NCI-H187 treated with DMSO at 0.1 percent for 48 hours (cell line): ENCODE measurements at regions not wholly inside any gene's neighbourhood (a gene's known extent, or its start where the extent isn't known, plus 50 kb on each side); places are given as distances from the start of the nearest gene placed in this dataset.
"Not testable (repeated sequence)": the region's sequence is repeated elsewhere in the genome, so short reads cannot be mapped to it uniquely, and the experiment has no call there.

Experiments used
- DNase-seq: peaks from one replicate; lab custom pipeline; 2025; lab: John Stamatoyannopoulos, UW

DNA sequence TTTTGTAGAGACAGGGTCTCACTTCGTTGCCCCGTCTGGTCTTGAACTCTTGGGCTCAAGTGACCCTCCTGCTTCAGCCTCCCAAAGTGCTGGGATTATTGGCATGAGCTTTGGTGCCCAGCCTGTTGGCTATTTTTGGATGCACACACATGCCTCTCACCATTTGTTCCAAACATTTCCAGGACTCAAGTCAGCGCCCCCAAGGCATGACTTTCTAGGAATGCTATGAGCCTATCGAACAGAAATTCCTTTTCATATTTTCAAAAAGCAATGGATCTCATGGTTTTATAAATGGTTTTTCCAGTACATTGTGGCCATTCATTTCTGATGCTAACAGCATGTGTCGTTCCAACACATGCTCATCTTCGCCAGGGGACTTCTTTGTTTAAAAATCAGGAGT lies 119.3 kb upstream of the NAA20 start:
- no peak for DNase-seq

DNA sequence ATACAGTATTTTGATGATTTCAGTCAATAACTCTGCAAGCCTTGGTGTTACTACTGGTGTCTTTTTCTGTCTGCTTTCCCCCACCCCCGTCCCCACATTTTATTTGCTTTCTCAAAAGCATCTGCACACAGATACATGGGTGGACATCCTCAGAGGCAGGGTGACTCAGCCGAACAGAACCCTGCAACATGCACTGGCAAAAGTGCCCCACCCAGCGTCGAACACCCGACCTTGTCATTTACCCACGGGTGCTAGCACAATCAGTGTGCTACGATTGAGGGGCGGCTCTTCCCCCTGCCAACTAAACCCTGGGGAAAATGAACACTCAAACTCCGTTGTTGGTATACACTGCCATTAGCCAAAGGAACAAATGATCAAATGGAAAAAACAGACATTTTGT lies 115.9 kb upstream of the NAA20 start:
- DNase-seq = no peak

DNA sequence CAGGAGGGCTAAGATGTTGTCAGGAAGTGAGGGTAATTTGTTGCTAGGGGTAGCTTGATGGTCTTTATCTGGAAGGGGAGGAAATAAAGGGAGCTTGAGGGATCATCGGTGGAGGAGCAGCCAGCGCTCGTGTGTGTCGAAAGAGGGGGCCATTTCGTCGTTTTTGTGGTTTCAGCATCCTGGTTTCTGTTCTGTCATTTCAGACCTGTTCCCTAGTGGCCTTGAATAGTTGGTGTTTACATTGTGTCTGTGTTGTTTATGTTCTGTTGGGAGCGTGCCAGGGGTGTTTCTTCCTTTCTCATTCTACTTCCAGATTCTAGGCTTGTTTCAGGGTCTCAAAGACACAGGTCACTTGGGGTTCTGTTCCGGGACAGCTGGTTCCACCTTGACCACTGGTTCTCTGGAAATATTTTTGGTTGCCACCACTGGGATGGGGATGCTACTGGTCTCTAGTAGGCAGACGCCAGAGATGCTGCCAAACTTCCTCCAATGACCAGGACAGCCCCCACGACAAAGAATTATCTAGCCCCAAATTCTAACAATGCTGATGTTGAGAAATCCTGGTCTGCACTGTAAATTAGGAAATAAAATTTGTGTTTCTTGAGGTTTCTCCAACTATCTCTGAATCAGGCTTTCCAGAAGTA lies 113.9 kb upstream of the NAA20 start:
- no peak for DNase-seq

- DNase-seq = no peak
These were observed 109.7 kb upstream of the NAA20 start for GRCh38 chr20:19907326-19908056.

- no peak for DNase-seq
These were observed 108.6 kb upstream of the NAA20 start for GRCh38 chr20:19908576-19908975.

DNA sequence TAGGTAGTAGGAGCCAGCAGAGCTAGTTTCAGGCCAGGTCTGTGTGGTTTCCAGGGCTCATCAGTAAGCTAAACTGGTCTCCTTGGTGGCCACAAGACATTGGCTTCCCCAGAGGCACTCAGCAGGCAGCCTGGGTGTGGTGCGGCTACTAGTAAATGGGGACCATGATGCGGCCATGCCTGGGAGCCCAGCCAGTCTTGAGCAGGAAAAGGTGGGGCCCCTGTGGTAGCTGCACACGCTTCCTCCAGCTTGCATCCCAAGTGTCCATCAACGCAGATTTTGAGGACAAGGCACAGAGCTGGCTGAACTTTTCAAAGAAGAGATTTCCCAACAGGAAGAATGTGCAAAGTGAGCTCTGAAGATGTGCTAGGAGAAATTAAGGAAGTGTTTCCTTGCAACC lies 107.4 kb upstream of the NAA20 start:
- DNase-seq = no peak

GRCh38 chr20:19911810-19912382 lies 105.3 kb upstream of the NAA20 start:
- no peak for DNase-seq

- DNase-seq = no peak
These were observed 103.8 kb upstream of the NAA20 start for GRCh38 chr20:19913349-19913748.

- no peak for DNase-seq
These were observed 103.1 kb upstream of the NAA20 start for GRCh38 chr20:19913927-19914614.

- DNase-seq = no peak
These were observed 101.9 kb upstream of the NAA20 start for GRCh38 chr20:19915111-19915798.

DNA sequence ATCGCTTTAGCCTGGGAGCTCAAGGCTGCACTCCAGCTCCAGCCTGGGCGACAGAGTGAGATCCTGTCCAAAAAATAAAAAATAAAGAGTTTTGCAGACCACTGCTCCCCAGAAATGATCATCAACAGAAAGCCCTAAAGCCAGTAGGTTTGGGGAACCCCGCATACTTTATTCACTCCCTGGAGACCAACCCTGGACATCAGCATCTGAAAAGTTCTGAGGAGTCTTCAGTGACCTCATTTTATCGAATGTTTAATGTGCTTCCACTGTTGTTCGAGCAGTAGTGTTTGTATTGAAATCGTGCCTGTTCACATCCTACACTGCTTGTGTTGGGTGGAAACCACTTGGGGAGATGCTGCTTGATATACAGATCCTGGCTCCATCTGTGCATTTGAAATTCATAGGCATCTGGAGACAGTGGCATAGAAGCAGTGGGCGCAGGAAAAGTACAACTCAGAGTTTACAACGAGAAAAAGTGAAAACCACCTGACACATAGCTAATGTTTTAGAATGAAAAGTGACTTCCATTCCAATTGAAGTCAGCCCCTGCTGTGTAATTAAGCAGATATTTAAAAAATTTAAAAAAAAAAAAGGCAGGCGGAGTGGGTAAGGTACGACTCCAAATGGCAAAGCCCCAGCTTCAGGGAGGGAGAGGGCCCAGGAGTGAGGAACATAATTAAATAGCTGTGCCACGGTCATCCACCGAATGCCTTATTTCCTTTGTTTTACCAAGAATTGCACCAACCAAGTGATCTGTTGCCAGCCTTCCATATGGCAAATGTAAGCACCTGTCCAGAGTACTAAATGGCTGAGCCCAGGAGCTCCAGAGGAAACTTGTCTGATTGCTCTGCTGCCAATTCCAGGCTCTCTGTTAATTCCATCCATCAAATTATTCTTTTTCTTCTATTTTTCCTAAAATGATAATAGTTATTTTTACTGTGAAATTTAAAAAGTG lies 100.4 kb upstream of the NAA20 start:
- no peak for DNase-seq

- DNase-seq = no peak
These were observed 98.2 kb upstream of the NAA20 start for GRCh38 chr20:19918965-19919329.

GRCh38 chr20:19920381-19921138 lies 96.6 kb upstream of the NAA20 start:
- no peak for DNase-seq

GRCh38 chr20:19921284-19921793 lies 95.8 kb upstream of the NAA20 start:
- no peak for DNase-seq

DNA sequence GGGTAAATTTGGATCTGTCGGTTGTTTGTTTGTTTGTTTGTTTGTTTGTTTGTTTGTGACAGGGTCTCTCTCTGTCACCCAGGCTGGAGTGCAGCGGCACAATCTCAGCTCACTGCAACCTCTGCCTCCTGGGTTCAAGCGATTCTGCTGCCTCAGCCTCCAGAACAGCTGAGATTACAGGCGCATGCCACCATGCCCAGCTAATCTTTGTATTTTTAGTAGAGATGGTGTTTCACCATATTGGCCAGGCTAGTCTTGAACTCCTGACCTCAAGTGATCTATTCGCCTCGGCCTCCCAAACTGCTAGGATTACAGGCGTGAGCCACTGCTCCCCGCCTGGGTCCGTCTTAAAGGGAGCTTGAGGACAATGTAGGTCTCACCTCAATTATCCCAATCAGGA lies 95.3 kb upstream of the NAA20 start:
- not testable (repeated sequence) for DNase-seq

DNA sequence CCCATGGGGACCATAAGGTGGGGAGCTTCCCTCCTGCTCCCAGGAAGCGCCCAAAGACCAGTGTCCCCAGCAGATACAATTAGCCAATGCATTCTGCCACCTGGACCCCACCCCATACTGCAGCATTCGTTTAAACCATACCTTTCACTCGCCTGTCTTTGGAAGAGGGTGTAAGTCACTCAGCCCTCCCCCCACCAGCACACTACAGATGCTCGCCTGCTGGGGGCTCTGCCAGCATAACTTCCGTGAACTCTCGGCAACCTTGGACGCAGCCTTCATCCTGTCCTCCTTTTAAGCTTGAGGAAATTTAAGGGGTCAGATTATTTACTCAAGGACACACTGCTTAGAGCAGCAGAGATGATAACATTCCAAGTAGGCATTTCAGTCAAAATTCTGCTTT lies 94.4 kb upstream of the NAA20 start:
- DNase-seq = no peak

GRCh38 chr20:19923762-19924161 lies 93.4 kb upstream of the NAA20 start:
- no peak for DNase-seq

DNA sequence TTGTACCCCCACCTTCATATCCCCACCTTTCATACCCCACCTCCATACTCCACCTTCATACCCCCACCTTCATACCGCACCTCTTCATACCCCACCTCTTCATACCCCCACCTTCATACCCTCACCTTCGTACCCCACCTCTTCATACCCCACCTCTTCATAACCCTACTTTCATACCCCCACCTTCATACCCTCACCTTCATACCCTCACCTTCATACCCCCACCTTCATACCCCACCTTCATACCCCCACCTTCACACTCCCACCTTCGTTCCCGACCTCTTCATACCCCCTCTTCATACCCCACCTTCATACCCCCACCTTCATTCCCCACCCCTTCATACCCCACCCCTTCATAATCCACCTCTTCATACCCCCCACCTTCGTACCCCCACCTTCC lies 92.9 kb upstream of the NAA20 start:
- DNase-seq = no peak

GRCh38 chr20:19926591-19926990 lies 90.6 kb upstream of the NAA20 start:
- no peak for DNase-seq

GRCh38 chr20:19928328-19929011 lies 88.7 kb upstream of the NAA20 start:
- DNase-seq = no peak
